ENCODE measurements at regions not wholly inside any gene's neighbourhood (a gene's known extent, or its start where the extent isn't known, plus 50 kb on each side); places are given as distances from the start of the nearest gene placed in this dataset.

GRCh38 chr9:14031810-14032209, 282.1 kb downstream of the NFIB start:
- DNase-seq, result no peak

- no peak for DNase-seq
These were observed 282.9 kb downstream of the NFIB start for GRCh38 chr9:14031060-14031414.

- peak; percentile 10 for DNase-seq
These were observed 283.4 kb downstream of the NFIB start for GRCh38 chr9:14030375-14031059.

- peak; percentile 10 for DNase-seq
These were observed 284.1 kb downstream of the NFIB start for GRCh38 chr9:14029806-14030374.

- no peak for DNase-seq
These were observed 286.7 kb downstream of the NFIB start for GRCh38 chr9:14027116-14027800.

GRCh38 chr9:14025741-14026140, 288.2 kb downstream of the NFIB start:
- no peak for DNase-seq

GRCh38 chr9:14023285-14023684, 290.7 kb downstream of the NFIB start:
- no peak for DNase-seq

GRCh38 chr9:14021871-14022525, 291.9 kb downstream of the NFIB start:
- DNase-seq, result no peak

- DNase-seq, result no peak
These were observed 295.9 kb downstream of the NFIB start for GRCh38 chr9:14018081-14018480.

GRCh38 chr9:14014744-14015143, 299.2 kb downstream of the NFIB start:
- DNase-seq, result no peak

- DNase-seq, result no peak
These were observed 299.7 kb downstream of the NFIB start for GRCh38 chr9:14014218-14014617.

- DNase-seq, result no peak
These were observed 302.0 kb downstream of the NFIB start for GRCh38 chr9:14011799-14012560.

GRCh38 chr9:14007190-14007769, 306.7 kb downstream of the NFIB start:
- DNase-seq, result no peak

GRCh38 chr9:14006386-14007187, 307.4 kb downstream of the NFIB start:
- DNase-seq, result no peak

- no peak for DNase-seq
These were observed 309.8 kb downstream of the NFIB start for GRCh38 chr9:14004110-14004509.

- no peak for DNase-seq
These were observed 319.7 kb downstream of the NFIB start for GRCh38 chr9:13994240-13994639.

- no peak for DNase-seq
These were observed 320.2 kb downstream of the NFIB start for GRCh38 chr9:13993632-13994185.

- no peak for DNase-seq
These were observed 321.5 kb downstream of the NFIB start for GRCh38 chr9:13992138-13993088.

- DNase-seq, result no peak
These were observed 322.5 kb downstream of the NFIB start for GRCh38 chr9:13991395-13991794.

- no peak for DNase-seq
These were observed 322.9 kb downstream of the NFIB start for GRCh38 chr9:13990994-13991393.

Measured in SHP77 treated with DMSO at 0.1 percent for 48 hours (cell line).